HS-27A (cell line): ENCODE measurements at regions not wholly inside any gene's neighbourhood (a gene's known extent, or its start where the extent isn't known, plus 50 kb on each side); places are given as distances from the start of the nearest gene placed in this dataset.

Experiments used
- DNase-seq: peaks from one replicate; pipeline ENCODE4 v3.0.0-alpha.2; 2012; ENCODE audit warnings: low read depth, missing footprints

GRCh38 chr4:136551753-136552152 is 980.5 kb downstream of the PCDH18 start:
- DNase-seq = no peak

DNA sequence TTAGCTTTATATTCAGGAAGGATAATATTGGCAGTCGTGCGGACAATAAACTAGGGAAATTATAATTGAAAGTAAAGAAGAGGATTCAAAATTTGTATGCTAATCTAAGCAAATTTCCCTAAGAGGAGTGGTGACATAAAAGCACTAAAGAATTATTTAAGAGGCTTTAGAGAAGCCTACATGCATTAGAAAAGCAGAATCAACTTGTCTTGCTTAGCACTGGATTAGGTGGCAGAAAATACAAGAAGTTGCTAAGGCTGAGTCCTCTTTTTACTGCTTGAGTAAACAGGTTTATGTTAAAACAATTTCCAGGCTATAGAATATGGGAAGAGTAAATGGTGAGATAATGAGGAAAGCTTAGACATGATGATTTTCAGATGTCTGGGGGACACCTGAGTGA is 991.5 kb downstream of the PCDH18 start:
- DNase-seq = no peak

GRCh38 chr4:136528131-136528530 is 1004.2 kb downstream of the PCDH18 start:
- no peak for DNase-seq

DNA sequence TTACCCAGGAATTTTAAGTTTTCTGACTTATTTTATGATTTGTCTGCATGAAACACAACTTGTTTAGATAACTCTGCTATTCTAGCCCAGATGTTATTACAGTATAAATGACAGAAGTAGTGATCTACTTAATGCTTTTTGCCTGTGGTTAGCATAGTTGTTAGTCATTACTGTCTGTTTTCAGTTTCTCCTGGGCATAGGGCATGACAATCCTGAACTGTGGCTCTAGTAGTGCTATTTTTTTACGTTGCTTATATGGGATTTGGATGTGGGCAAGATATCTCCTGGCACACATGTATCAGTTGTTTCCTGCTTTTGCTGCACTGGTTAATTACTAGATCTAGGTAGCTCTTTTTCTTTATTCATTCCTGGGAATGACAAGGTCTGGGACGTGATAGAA is 1005.8 kb downstream of the PCDH18 start:
- DNase-seq = no peak

DNA sequence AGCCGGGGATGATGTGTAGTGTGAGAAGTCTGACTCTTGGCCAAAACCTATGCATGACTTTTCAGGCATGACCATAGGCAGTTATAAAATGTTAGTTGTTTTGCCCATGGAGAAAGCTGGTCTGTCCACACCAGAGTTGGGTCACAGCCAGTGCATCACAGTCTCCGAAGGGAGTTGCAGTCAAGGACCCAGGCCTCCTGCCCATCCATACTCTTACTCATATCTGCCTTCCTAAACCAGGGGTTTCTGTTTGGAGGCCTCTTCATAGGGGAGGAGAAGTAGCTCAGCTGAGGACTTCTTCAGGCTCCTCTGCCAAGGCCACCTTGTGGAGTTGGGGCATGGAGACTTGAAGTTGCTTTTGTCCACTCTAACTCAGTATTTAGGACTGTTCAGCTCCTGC is 1008.3 kb downstream of the PCDH18 start:
- DNase-seq = no peak

DNA sequence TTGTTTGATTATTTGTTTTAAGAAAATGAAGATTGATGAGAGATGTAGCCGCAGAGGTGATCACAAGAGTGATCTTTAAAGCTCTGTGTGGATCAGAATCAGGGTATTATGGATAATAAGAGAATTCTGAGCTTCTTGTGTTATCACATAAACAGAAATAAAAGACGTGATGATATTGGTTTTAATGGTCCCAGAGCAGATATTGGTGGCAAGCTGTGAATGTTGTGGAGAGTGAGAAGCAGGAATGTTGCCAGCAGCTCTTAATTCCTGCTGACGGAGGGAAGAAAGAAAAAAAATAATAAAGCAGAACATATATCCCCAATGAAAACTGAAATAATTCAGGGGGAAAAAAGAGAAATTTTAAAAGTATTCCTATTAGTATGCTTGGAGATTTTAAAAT is 1015.9 kb downstream of the PCDH18 start:
- no peak for DNase-seq

GRCh38 chr4:136505020-136505419 is 1027.3 kb downstream of the PCDH18 start:
- no peak for DNase-seq

DNA sequence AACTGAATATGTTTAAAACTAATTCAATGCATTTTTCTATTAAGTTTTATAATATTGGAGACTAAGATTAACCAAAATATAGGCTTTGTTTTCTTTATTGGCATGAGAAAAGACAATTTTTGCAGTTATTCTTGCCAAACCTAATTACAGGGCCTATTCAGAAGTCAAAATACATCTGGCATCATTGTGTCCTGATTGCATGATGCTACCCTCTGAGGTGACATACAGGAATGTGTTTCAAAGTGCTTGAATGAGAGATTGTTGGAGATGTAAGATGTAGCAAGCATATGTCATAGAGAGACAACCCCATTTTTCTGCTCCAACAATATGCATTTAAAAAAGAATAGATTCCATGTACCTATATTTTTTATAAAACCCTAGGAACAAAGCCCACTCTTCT is 1036.4 kb downstream of the PCDH18 start:
- no peak for DNase-seq

DNA sequence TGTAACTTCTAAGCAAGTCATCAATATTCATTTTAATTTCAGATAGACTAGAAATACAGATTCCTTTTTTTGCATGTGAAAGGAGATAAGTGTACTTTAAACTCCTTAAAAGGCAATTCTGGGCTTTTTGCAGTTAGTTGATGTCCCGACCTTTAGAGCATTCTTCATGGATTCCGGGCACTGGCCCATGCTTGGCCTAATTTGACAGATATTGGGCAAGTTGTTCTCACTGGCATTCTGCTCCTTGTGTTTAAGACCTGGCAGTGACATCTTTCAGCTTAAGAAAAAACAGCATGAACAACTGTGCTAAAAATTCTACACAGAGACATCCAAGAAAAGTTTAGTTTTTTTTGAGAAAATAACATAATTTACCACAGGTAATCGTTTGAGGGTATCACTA is 1037.2 kb downstream of the PCDH18 start:
- DNase-seq = no peak

DNA sequence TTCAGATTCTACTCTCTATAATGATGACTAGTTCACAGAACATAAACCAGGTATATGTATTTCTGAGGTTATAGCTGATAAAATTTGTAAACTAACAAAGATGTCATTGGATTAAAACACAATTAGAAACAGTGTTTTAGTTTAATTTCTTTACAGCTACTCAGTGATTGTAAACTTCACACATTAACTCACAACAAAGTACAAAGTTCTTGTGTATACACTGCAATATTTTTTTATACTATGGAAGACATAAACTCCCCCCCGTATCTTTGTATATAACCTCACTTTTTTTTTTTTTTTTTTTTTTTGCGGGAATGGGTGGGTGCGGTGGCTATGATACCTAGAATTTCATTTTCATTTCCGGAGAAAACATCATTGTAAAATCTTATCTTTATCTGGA is 1043.2 kb downstream of the PCDH18 start:
- no peak for DNase-seq

DNA sequence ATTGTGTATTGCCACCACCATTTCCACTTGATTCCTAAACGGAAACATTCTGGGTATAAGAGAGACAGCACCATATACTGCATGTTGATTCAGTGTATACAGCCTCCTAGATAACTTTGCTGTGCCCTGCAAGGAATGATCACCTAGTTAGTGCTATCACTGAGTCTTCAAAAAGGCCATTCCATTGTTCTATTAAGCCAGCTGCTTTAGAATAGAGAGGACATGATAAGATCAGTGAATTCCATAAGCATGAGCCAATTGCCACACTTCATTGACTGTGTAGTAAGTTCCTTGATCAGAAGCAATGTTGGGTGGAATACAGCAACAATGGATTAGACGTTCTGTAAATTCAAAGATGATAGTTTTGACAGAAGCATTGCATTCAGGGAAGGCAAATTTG is 1047.3 kb downstream of the PCDH18 start:
- DNase-seq = no peak

DNA sequence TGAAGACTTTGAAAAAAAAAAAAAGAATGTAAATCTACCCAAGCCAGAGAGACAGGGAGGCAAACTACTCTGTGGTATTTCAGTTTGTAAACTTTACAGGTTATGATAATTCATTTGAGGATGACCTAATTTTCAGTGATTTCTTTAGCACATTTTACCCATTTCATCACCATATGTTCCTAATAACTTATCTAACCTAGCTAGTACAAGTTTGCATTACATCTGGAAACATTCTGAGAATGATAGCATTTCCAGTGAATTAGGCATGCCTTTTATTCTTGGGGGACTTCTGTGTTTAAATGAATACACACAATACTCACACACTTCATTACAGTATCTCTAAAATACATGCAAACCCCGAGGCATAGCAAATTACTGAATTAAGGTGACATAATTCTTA is 1055.5 kb downstream of the PCDH18 start:
- DNase-seq = no peak

- no peak for DNase-seq
Measured at GRCh38 chr4:136471051-136471450, 1061.2 kb downstream of the PCDH18 start.

DNA sequence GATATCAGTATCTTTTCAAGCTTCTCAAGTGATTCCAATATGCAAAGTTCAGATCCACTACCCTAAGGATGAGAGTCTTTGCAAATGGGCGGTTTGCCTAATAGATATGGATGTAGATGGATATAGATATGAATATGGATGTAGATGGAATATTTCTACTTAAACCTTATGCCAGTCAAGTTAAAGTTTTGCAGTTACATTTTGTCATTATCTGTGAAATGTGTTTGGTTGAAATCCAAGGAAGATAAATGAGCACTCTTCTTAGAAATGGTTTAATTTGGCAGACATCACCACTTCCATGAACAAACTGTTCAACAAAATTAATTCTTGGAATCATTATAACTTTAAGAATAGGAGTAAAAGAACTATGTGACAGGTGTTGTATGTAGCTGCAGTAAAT is 1066.6 kb downstream of the PCDH18 start:
- DNase-seq = no peak

- no peak for DNase-seq
Measured at GRCh38 chr4:136463941-136464340, 1068.4 kb downstream of the PCDH18 start.

GRCh38 chr4:136461533-136461932 is 1070.8 kb downstream of the PCDH18 start:
- no peak for DNase-seq

- DNase-seq = no peak
Measured at GRCh38 chr4:136458326-136458725, 1074.0 kb downstream of the PCDH18 start.

DNA sequence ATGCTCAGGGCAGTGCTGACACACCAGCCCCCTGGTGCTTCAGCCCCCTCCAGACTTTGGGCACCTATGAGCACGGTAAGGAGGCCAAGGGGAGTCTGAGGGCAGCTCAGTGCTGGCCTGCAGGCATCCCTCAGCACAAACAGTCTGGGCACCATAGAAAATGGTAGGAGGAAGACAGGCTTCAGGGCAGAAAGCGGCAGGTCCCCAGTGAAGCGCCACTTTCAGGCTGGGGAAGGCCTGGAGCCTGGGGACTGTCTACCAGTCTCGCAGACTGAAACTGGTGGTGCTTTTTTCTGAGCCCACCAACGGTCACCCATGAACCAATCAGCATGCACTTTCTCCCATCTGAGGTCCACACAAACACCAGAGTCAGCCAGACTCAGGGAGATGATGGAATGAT is 1074.7 kb downstream of the PCDH18 start:
- DNase-seq = no peak

- no peak for DNase-seq
Measured at GRCh38 chr4:136457004-136457403, 1075.3 kb downstream of the PCDH18 start.

GRCh38 chr4:136443006-136443405 is 1089.3 kb downstream of the PCDH18 start:
- DNase-seq = no peak

- DNase-seq = no peak
Measured at GRCh38 chr4:136442447-136442846, 1089.8 kb downstream of the PCDH18 start.

DNA sequence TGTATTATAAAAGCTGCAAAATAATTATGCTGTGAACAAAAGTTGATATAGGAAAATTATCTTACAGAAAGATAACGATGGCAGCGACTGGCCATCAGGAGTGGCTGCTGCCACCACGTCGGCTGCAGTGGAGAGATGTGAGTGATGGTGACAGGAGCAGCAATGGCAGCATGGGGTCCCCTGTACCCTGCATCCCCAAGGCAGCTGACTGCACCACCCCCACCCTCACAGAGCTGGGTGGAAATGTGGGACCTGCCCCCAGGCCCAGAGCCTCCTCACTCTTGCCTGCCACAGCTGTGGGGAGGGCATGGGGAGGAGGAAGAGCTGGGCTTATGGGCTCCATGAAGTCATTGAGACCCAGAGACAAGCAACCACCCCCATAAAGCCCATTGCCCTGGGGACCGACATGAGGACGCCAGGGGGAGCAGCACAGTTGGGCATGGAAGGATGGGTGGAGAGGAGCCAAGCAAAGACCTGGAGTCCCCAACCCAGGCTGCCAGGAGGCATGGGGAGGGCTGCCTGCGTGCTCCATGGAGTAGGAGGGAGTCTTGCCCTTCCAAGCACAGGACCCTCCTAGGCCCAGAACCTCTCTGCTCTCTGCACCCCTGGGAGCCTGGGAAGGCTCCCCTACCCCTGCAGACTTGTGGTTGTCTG is 1090.5 kb downstream of the PCDH18 start:
- DNase-seq = no peak

- DNase-seq = no peak
Measured at GRCh38 chr4:136438645-136439044, 1093.6 kb downstream of the PCDH18 start.

DNA sequence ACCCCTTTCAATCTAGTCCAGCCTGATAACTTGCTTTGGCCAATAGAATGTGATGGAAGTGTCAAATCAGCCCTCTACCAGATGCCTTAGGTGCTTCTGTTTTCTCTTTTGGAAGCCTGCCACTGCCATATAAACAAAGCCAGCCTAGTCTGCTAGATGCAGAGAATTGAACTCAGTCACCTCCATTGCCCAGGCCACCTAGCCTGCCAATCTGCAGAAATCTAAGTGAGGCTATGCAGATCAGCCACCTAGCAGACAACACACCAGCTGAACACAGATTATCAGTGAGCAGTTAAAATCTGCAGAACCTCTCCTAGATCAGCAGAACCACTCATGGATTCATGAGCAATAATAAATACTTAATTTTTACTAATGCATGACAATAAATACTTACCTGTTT is 1108.2 kb downstream of the PCDH18 start:
- DNase-seq = no peak

- DNase-seq = no peak
Measured at GRCh38 chr4:136414981-136415380, 1117.3 kb downstream of the PCDH18 start.
